ENCODE measurements at regions not wholly inside any gene's neighbourhood (a gene's known extent, or its start where the extent isn't known, plus 50 kb on each side); places are given as distances from the start of the nearest gene placed in this dataset.
A peak's percentile ranks its signal among the peaks of the same experiment; 100 is the strongest.
"Not testable (repeated sequence)": the region's sequence is repeated elsewhere in the genome, so short reads cannot be mapped to it uniquely, and the experiment has no call there.

DNA sequence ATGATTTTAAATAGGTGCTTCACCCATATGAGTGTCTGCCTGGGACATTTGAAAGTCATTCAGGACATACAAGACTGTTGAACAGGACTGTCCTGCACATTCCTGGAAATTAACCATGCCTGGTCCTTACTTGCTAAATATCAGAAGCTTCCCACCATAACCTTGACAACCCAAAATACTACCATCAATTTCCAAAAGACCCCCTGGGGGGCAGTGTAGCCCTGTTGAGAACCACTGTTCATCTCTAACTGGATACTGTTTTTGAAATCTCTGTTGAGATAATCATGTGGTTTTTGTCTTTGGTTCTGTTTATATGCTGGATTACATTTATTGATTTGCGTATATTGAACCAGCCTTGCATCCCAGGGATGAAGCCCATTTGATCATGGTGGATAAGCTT lies 123.8 kb upstream of the ARHGEF26 start:
- H3K9me3 ChIP-seq; H3K27ac ChIP-seq; DNase-seq (ENCODE audit: low spot score in 2 of 2); intact Hi-C loops (cut with DNase I; ENCODE audit: low total_unique reads); H3K4me1 ChIP-seq; H3K27me3 ChIP-seq; H3K4me3 ChIP-seq; H3K36me3 ChIP-seq: not testable (repeated sequence)
- TF ChIP-seq, protein P1, sequence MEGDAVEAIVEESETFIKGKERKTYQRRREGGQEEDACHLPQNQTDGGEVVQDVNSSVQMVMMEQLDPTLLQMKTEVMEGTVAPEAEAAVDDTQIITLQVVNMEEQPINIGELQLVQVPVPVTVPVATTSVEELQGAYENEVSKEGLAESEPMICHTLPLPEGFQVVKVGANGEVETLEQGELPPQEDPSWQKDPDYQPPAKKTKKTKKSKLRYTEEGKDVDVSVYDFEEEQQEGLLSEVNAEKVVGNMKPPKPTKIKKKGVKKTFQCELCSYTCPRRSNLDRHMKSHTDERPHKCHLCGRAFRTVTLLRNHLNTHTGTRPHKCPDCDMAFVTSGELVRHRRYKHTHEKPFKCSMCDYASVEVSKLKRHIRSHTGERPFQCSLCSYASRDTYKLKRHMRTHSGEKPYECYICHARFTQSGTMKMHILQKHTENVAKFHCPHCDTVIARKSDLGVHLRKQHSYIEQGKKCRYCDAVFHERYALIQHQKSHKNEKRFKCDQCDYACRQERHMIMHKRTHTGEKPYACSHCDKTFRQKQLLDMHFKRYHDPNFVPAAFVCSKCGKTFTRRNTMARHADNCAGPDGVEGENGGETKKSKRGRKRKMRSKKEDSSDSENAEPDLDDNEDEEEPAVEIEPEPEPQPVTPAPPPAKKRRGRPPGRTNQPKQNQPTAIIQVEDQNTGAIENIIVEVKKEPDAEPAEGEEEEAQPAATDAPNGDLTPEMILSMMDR (IDR thresholded peaks at IDR 0.05), result peak in 2 of 3 donors; percentile 16 to 40

DNA sequence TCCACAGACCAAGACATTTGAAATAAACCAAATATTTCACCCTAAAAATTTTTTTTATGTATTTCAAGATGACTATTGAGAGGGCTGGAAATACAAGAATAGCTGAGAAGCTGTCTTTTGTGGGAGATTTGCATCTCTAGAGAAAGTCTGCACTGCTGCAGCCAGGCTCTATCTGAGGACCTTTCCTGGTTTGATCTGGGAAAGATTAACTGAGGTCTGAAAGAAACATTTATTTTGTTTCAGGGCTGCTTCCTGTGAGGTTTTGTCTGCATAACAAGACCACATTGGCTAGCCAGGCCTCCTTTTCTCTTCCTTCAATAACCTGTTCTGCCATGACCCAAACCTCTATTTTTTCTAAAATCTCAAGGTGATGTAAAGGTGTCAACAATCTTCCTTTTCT lies 117.5 kb upstream of the ARHGEF26 start:
- Histone ChIP-seq H3K9me3 (no peaks in the 10 kb centered on the region), H3K27ac (no peak overlapping the region), H3K36me3 (no peaks in the 10 kb centered on the region), H3K27me3 (no peaks in the 10 kb centered on the region), H3K4me3 (no peak overlapping the region), H3K4me1 (no peaks in the 10 kb centered on the region)
- intact Hi-C loops (cut with DNase I; ENCODE audit: low total_unique reads), result no loop called here
- no peak for DNase-seq (ENCODE audit: low spot score in 2 of 2)
- TF ChIP-seq POLR2A (IDR thresholded peaks at IDR 0.05), result no peak
- TF ChIP-seq, protein P1 (IDR thresholded peaks at IDR 0.05), result no peak
- no peak for TF ChIP-seq POLR2AphosphoS5 (IDR thresholded peaks at IDR 0.05)

DNA sequence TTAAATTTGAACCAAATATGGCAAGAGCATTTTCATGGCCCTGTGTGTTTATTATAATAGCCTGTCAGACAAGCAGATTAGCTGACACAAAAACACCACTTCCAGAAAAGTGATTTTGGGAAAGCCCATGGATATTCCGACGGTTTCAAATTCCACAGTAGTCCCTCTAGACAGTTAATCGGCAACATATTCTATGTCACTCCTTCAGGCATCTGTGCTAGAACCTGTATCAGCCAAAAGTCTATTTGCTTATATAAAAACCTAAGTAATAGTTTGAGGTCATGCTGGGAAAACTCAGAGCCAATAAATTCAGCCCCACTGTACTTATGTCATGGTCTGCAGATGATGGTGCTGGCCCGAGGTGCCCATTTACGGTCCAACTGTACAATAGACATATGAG lies 110.2 kb upstream of the ARHGEF26 start:
- intact Hi-C loops (cut with DNase I; ENCODE audit: low total_unique reads), result no loop called here
- Histone ChIP-seq H3K9me3 (no peaks in the 10 kb centered on the region), H3K36me3 (no peaks in the 10 kb centered on the region), H3K27ac (no peak overlapping the region), H3K27me3 (no peaks in the 10 kb centered on the region), H3K4me1 (no peaks in the 10 kb centered on the region), H3K4me3 (no peak overlapping the region)
- no peak for DNase-seq (ENCODE audit: low spot score in 2 of 2)
- no peak for TF ChIP-seq POLR2AphosphoS5 (IDR thresholded peaks at IDR 0.05)
- TF ChIP-seq, protein P1 (IDR thresholded peaks at IDR 0.05), result no peak
- no peak for TF ChIP-seq POLR2A (IDR thresholded peaks at IDR 0.05)

DNA sequence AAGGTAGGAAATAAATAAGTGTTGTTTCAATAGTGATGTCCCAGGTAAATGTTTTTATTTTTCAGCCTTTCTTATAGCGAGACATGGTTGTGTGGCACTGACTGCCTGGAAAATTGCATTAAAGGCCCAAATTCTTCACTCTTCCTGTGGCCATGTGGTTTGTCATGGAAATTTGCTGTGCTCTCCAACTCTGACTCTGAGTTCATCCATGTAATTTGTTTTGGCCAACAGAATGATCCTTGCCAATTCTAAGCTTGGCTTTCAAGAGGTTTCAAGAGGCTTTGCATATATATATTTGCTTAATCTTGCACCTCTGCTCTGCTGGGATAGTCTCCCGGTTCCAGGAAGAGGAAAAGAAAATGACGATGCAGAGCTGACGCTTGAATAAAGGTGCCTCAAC lies 107.5 kb upstream of the ARHGEF26 start:
- Histone ChIP-seq H3K27ac (no peak overlapping the region), H3K9me3 (no peaks in the 10 kb centered on the region), H3K4me3 (no peak overlapping the region), H3K27me3 (no peaks in the 10 kb centered on the region), H3K36me3 (no peaks in the 10 kb centered on the region), H3K4me1 (no peaks in the 10 kb centered on the region)
- intact Hi-C loops (cut with DNase I; ENCODE audit: low total_unique reads), result no loop called here
- TF ChIP-seq POLR2AphosphoS5 (IDR thresholded peaks at IDR 0.05), result no peak
- TF ChIP-seq, protein P1 (IDR thresholded peaks at IDR 0.05), result no peak
- TF ChIP-seq POLR2A (IDR thresholded peaks at IDR 0.05), result no peak
- no peak for DNase-seq (ENCODE audit: low spot score in 2 of 2)

DNA sequence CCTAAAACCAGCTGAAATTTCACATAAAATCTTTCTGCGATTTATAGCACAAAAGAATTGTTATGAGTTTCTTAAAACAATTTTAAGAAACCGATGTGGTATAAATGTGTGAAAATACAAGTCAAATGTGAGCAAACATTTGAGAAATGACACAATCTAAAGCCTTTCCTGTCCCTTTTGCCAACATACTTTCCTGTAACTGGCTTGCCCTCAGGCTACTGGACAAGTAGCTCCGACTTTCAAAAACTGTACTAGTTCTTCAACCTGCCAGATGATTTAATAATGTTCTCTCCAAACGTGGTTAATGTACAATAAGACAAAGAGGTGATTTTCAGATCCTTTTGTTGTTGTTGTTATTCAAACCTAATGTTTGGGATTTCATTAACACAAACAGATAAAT lies 105.9 kb upstream of the ARHGEF26 start:
- Histone ChIP-seq H3K27me3 (no peaks in the 10 kb centered on the region), H3K9me3 (no peaks in the 10 kb centered on the region), H3K36me3 (no peaks in the 10 kb centered on the region), H3K27ac (no peak overlapping the region), H3K4me3 (no peak overlapping the region), H3K4me1 (no peaks in the 10 kb centered on the region)
- intact Hi-C loops (cut with DNase I; ENCODE audit: low total_unique reads), result no loop called here
- no peak for DNase-seq (ENCODE audit: low spot score in 2 of 2)
- TF ChIP-seq POLR2A (IDR thresholded peaks at IDR 0.05), result no peak
- TF ChIP-seq POLR2AphosphoS5 (IDR thresholded peaks at IDR 0.05), result no peak
- TF ChIP-seq, protein P1 (IDR thresholded peaks at IDR 0.05), result no peak

Measured in breast epithelium (tissue), 4 donors.